ENCODE measurements at regions not wholly inside any gene's neighbourhood (a gene's known extent, or its start where the extent isn't known, plus 50 kb on each side); places are given as distances from the start of the nearest gene placed in this dataset.

DNA sequence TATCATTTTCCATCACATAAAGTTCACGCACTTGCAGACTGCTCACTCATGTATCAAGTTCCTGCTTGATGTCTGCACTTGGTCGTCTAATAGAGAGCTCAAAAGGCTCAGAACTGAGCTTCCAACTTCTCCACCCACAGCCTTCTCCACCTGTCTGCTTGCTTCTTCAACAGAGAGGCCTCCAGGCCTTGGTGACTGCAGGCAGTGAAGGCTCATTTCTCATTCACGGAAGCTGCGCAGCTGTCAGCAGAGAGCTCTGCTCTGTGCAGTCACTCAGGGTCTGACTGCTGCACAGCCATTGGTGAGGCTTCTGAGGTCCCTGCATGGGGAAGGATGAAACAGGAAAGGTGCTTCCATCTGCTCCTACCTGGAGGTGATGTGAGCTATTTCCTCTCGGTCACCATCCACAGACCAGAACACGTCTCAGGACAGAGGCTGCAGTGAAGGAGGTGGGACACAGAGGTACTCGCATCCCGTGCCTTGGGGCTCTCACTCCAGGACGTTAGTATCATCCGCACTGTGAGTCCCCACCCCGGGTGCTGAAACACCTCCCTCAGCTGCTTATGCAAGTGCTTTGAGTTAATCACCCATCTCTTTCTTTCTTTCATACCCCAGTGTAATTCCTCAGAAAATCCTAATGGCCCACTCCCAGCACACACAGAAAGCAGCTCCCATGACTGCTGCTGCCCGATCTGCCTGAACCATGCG, 126.2 kb downstream of the TMEM18 start:
- DNase-seq = no peak

- no peak for DNase-seq
Observed at GRCh38 chr2:545711-546650, 131.2 kb downstream of the TMEM18 start.

GRCh38 chr2:545228-545627, 132.0 kb downstream of the TMEM18 start:
- no peak for DNase-seq

DNA sequence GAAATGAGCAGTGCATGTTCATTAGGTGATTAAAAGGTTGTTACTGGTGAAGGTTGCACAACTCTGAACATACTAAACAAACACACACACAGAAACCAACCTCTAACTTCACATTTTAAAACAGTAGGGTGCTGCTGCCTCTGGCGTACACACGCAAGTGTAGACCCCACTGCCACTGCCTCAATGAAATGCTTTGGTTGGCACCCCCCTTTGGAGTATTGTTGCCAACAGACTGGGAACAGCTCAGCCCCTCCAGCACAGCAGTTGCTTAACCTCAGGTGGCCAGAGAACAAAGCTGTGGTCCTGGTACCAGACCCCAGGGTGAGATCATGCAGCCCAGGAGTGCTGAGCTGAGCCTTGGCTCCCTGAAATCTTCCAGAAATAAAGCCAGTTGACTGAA, 138.6 kb downstream of the TMEM18 start:
- no peak for DNase-seq

DNA sequence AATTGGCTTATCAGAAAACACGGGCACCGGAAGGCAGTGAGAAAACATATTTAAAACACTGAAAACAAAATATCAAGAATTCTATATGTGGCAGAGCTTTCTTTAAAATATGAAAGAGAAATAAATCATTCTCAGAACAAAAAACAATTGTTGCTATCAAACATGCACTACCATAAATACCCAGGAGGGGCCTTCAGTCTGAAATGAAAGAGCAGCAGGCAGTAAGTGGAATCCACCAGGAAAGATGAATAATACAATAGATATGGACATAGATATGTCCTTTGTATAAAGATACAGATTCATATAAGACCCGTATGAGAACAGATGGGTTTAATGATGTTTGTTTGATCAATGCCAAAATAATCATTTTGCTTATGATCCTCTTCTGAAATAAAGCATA, 142.0 kb downstream of the TMEM18 start:
- no peak for DNase-seq

DNA sequence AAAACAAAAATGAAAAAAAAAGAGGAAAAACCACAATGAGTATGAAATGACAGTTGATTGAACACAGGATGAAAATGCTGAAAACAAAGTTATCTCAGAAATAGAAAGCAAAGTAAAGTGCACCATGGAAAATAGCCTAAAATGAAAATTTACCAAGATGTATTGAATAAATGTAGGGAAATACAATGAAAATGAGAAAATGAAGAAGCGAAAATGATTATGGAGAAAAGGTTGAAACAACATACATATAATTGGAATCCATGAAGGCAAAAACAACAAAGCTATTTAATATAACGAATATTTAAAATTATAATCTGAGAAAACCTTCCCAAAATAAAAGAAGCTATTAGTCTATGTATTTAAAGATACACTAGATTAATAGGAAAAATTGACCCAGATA, 147.4 kb downstream of the TMEM18 start:
- DNase-seq = no peak

DNA sequence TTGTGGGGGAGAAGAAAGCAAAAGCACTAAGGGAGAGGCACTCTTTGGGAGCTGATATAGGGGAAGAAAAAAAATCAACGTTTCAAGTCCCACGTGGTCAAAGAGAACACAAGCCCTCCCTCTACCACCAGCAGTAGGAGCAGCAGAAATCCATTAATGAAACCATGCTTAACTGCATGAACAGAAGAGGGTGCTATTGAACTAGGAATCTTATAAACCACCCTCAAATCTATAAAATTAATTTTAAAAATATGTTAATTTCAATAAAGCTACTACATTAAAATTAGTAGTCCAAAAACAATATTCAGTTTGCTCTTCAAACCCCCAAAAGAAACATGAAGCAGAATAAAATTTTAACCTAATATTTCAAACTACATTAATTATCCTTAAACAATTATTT, 147.8 kb downstream of the TMEM18 start:
- no peak for DNase-seq

DNA sequence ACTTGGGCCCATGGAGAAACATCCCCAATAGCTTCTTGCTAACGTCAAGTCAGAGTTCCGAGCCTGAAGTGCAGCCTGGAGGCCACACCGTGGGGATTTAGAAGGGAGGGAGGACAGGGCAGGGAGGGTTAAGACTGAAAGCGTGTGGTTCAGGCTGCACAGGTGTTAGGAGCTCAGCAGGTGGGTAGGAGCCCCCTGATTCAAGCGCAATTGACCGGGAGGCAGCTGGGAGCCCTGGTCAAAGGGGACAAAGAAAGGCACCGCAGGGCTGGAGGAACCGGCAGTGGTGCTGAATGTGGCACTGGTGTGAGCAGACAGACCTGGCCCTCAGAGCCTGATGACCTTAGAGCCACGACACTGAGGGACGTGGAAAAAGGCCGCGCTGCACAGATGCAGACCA, 149.6 kb downstream of the TMEM18 start:
- DNase-seq = no peak

GRCh38 chr2:526918-527317, 150.3 kb downstream of the TMEM18 start:
- DNase-seq = no peak

DNA sequence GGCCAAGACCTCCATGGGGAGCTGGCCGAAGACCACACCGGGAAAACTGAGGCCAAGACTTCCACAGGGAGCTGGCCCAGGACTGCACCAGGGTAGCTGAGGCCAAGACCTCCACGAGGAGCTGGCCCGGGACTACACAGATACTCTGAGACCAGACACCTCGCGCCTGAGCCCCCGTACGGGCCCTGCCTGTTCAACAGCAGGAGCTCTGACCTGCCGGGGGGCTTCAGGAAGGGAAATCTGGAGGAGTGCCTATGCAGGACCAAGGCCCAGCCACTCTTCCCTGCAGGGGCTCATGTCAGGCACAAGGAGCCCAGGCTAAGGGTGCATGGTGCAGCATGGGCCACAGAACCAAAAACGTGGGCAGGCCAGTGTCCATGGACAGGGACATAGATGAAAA, 151.6 kb downstream of the TMEM18 start:
- no peak for DNase-seq

GRCh38 chr2:525021-525420, 152.2 kb downstream of the TMEM18 start:
- no peak for DNase-seq

DNA sequence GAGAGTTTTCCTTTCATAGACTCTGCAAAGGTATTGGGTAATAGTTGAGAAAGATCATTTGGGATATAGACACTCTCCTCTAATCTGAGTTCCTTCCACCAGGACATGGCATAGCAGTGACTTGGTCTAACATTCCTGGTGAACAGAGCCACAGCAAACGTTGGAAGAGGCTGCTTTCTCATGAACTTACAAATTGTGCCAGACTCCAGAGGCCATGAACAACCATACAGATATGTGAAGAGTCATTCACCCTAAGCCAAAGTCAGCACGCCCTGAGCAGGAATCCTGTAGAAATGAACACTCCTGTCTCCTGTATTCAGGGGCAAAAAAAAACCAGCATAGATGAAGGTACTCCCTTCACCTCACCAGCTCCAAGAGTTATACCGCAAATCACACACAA, 152.8 kb downstream of the TMEM18 start:
- DNase-seq = no peak

DNA sequence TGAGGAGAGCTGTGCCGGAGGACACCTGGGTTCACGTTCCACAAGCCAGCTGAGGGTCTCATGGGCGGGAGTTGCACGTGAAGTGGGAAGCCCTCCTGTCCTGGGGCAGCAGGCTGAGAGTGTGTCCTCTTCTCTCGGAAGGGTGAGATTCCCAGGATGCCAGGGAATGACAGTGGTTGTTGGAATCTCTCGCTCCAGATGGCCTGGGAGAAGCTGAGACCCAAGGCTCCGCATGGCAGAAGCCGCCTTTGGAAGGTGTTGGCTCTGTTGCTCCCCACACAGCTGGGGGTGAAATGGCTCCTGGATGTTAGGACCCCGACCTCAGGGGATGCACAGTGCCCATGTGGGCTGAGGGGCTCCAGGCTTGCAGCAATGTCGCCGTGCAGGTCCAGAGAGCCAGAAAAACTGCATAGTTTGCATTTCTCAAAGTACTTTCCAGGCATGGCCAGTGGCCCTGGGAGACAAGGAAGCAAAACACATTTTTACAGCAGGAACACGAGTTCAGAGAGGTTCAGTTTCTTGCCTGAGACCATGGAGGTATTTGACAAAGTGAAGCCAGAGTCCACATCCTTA, 153.4 kb downstream of the TMEM18 start:
- no peak for DNase-seq

- no peak for DNase-seq
Observed at GRCh38 chr2:522776-523175, 154.4 kb downstream of the TMEM18 start.

DNA sequence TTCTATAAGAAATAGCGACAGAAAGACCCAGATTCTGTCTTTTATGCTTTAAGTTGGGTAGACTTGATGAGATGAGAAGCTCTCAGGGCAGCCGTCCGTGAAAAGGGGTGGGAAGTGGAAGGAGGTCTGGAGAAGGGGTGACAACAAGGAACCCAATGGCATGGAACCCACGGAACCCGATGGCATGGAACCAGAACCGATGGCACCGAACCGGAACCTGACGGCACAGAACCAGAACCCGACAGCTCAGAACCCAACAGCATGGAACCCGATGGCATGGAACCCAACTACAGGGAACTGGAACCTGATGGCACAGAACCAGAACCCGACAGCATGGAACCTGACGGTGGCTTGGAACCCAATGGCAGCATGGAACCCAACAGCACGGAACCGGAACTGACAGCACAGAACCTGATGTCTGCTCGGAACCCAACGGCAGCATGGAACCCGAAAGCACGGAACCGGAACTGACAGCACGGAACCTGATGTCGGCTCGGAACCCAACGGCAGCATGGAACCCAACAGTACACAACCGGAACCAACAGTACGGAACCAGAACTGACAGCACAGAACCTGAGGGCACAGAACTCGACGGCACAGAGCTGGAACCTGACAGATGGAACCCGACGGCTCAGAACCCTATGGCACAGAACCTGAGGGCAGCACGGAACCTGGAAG, 155.2 kb downstream of the TMEM18 start:
- DNase-seq = no peak

DNA sequence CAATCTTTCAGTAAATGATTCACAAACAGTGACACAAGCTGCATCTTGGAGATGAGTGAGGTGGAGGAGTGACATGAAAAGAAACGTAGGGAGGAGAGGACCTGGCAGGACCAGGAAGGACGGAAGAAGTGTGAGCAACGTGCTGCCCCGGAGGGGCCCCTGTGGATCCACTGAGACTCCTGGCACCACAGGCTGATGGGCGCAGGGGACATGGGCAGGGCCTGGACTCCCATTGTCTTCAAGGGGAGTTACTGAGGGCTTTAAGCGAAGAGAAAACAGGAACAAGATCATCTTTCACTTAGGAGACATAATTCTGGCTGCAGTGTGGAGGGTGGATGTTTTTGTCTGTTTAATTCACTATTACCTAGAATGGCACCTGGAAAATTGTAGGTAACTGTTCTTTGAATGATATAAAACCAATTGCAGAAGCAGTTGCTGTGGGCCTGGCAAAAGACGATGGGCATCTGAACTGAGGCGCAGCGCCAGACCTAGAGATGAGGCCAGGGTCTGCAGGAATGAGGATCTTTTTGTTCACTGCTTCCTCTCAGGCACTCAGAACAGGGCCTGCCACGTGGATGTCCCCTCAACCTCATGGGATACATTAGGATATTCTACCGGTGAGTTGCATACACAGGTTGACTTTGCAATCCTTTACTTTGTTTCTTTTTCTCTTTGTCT, 156.4 kb downstream of the TMEM18 start:
- no peak for DNase-seq

DNA sequence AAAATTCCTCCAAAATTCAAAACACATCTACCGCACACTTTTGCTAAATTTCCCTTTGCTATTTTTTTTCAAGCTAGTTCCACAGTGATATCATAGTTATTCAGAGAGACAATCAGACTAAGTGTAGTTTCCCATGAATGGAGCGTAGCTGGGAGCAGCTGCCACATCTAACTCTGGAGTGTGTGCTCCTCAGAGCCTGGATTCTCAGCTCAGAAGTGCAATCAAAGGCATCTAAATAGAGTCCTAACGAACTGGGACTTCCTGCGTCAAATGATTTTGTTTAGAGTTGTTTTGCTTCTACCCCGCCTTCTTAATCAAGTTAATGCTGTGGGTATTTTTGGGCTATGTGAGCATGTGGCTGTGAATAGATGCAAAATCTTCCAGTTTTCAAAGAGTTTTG, 160.3 kb downstream of the TMEM18 start:
- no peak for DNase-seq

DNA sequence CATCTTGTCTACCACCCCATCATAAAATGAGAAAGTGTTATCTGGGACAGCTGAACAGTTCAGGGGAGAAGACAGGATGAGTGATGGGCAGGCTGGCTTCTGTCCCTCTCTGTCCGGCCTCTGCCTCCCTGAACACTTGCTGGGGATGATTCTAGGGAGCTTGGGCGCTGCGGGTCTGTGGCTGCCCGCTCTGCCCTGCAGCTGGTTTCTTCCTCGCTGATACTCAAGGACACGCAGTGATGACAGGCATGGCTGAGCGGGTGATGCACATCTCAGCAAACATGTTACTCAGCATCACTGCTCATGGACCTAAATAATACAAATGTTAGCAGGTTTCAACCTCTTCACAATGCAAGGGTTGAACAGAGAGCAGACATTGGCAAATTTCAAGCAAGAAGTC, 161.1 kb downstream of the TMEM18 start:
- DNase-seq = no peak

DNA sequence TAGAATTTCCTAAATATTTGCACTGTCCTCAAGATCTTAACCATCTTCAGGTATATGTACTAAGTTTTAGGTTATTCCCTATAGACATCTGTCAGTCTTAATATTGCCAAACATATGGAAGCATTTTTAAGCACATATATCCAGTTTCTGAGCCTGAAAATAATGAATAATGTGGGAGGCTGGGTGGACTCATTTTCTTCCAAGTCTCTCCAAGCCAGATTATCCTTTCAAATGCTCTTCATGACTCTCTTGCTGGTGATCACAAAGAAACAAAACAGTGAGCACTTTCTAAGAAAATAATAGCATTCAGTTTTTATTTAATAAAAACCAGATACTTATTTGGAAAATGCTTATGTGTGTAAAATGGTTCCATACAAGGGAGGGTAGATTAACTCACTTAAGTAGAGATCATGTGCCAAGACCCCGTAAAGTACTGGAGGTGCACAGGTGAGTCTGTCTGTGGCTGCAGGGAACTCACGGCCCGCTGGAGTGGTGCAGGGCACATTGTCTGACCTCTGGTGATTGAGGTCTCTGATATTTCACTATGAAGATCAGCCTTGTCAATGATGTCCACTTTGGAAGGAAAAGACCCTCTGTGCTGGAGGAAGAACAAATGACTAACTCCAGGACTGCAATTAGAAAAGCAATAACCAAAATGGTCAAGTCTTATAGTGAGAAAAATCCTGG, 161.6 kb downstream of the TMEM18 start:
- DNase-seq = no peak

DNA sequence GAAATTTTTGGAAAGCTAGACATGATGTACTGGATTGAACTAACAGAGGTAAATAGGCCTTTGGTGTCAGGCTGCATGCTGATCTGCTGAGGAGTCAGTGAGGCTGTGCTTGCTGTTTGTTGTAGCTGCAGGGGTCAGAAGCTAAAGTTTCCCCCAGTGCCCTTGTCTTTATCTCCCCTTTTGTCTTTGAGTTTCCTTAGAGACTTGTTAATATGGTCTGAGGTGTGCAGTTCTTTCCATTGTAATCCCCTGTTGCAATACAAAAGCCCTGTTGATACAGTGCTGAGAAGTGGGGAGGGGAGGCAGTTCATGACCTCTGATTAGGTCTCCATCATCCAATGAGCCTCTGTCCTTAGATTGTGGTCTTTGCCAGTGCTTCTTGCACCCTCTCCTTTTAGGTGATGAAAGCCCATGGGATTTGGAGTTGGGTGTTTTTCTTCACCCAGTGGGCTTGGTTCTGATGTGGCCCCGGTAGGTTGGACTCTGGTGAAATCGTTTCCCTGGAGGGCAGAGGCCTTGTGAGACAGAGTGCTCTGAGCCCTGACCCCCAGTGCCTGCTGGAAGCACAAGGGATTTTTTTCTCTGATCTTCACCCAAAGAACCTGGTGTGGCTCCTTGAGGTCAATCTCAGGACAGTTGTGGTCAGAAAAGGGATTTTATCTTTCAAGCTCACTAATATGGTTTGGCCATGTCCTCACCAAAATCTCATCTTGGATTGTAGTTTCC, 163.1 kb downstream of the TMEM18 start:
- DNase-seq = no peak

DNA sequence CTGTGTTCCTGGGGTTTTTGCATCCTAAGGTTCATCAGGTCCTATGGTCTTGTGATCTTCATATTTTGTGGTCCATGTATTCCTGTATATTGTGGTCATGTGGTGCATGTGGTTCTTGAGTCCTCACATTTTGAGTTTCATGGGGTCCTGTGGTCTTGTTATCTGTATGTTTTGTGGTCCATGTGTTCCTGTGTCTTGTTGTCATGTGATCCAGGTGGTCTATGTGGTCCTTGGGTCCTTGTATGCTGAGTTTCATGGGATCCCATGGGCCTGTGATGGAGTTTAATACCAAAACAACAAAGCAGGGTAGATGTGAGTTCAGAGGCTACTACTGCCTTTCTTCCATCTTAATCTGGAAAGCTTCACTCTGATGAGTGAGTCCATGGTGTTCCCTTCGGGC, 166.4 kb downstream of the TMEM18 start:
- DNase-seq = no peak

DNA sequence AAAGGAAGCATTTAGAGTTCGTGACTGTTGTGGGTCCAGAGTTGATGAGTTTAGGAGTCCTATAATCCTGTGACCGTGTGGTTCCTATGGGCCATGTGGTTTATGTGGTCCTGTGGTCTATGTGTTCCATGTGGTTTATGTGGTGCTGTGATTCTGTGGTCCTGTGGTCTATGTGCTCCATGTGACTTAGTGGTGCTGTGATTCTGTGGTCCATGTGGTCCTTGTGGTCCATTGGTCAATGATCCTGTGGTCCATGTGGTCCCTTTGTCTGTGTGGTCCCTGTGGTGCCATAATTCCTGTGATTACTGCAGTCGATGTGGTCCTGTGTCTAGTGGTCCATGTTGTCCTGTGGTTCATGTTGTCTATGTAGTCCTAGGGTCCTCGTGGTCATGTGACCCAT, 167.3 kb downstream of the TMEM18 start:
- no peak for DNase-seq
